Esophagus squamous epithelium (tissue), 5 donors: ENCODE measurements at regions not wholly inside any gene's neighbourhood (a gene's known extent, or its start where the extent isn't known, plus 50 kb on each side); places are given as distances from the start of the nearest gene placed in this dataset.

Source experiments
- DNase-seq: peaks from one replicate; lab custom pipeline; 2025; lab: John Stamatoyannopoulos, UW
- H3K27ac ChIP-seq, 4 donors: fragments of 200-600 bp; sonication (generic); one replicate each; pipeline ENCODE4 v1.5.1; 2016 to 2019; ENCODE audit warnings: mild to moderate bottlenecking in 1 of 4
- H3K27me3 ChIP-seq, 4 donors: fragments of 200-600 bp; sonication (generic); 1 replicate in 3 of 4; 2 replicates in 1 of 4; pipeline versions ENCODE4 v1.5.1 to v1.6.0; 2017 to 2021; ENCODE audit warnings: antibody characterized with exemption in 1 of 4
- H3K36me3 ChIP-seq, 3 donors: fragments of 200-600 bp; sonication (generic); one replicate each; pipeline ENCODE4 v1.5.1; 2016 to 2019
- H3K4me1 ChIP-seq, 3 donors: fragments of 200-600 bp; sonication (generic); one replicate each; pipeline ENCODE4 v1.5.1; 2017 to 2019
- H3K4me3 ChIP-seq, 4 donors: fragments of 200-600 bp; sonication (generic); 1 replicate in 3 of 4; 2 replicates in 1 of 4; pipeline ENCODE4 v1.5.1; 2016 to 2019; ENCODE audit warnings: mild to moderate bottlenecking in 2 of 4, moderate library complexity in 1 of 4
- H3K9me3 ChIP-seq, 3 donors: fragments of 200-600 bp; sonication (generic); one replicate each; pipeline ENCODE4 v1.5.1; 2016 to 2019
- POLR2A ChIP-seq, 4 donors: fragments of 450-650 bp; IDR thresholded peaks; one replicate each; pipeline ENCODE4 v1.6.1; 2017; ENCODE audit warnings: antibody characterized with exemption in 4 of 4, mild to moderate bottlenecking in 4 of 4, moderate library complexity in 3 of 4
- WGBS, 2 donors: methylation state at CpG; one replicate each; pipeline ENCODE4 v1.1.5; 2018; 5-methylcytosine and 5-hydroxymethylcytosine counted together
- intact Hi-C: fragments of 100-400 bp; cut with DNase I; formaldehyde crosslinking; loops from one replicate; pipeline ENCODE4 v1.15.0; 2022
- TF ChIP-seq, protein P1 (sequence below), 6 experiments: fragments of 450-650 bp in 4 of 6; fragments of 200-600 bp in 2 of 6; sonication (generic) in 2 of 6; IDR thresholded peaks; one replicate each; pipeline ENCODE4 v1.5.1; 2016 to 2019; ENCODE audit warnings: antibody characterized with exemption in 6 of 6, mild to moderate bottlenecking in 4 of 6, moderate library complexity in 4 of 6
- donor health status: DM: yes; HTN: yes; CAD: no.

DNA sequence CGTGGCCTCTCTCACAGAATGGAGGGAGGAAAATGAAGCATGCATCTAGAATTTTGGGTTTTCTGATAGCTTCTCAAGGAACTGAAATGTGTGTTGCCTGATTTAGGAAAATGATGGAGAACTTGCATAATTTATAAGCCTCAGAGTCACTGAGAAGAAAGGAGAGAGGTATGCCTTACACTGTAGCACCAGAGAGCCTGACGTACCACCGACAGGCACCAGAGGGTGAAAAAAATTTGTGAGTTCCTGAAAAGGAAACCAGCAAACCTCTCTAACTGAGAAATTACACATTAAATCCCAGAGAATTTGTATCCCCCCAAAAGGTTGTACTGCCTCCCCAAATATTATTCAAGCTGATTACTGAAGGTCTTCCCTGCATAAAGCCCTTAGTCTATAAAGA lies 915.3 kb upstream of the SLITRK6 start:
- no peak for DNase-seq
- Histone ChIP-seq H3K27ac (no peak overlapping the region), H3K9me3 (peaks cover 0 to 4% (median 0%) of the 10 kb centered on the region in 3 donors), H3K4me1 (no peaks in the 10 kb centered on the region), H3K4me3 (no peak overlapping the region), H3K36me3 (no peaks in the 10 kb centered on the region), H3K27me3 (no peaks in the 10 kb centered on the region)
- 65 to 69% methylated on average over 3 of the region's 3 CpGs for WGBS, 2 donors
- TF ChIP-seq, protein P1, sequence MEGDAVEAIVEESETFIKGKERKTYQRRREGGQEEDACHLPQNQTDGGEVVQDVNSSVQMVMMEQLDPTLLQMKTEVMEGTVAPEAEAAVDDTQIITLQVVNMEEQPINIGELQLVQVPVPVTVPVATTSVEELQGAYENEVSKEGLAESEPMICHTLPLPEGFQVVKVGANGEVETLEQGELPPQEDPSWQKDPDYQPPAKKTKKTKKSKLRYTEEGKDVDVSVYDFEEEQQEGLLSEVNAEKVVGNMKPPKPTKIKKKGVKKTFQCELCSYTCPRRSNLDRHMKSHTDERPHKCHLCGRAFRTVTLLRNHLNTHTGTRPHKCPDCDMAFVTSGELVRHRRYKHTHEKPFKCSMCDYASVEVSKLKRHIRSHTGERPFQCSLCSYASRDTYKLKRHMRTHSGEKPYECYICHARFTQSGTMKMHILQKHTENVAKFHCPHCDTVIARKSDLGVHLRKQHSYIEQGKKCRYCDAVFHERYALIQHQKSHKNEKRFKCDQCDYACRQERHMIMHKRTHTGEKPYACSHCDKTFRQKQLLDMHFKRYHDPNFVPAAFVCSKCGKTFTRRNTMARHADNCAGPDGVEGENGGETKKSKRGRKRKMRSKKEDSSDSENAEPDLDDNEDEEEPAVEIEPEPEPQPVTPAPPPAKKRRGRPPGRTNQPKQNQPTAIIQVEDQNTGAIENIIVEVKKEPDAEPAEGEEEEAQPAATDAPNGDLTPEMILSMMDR (IDR thresholded peaks at IDR 0.05), result no peak
- no peak for TF ChIP-seq POLR2A (IDR thresholded peaks at IDR 0.05)
- intact Hi-C loops, result no loop called here

DNA sequence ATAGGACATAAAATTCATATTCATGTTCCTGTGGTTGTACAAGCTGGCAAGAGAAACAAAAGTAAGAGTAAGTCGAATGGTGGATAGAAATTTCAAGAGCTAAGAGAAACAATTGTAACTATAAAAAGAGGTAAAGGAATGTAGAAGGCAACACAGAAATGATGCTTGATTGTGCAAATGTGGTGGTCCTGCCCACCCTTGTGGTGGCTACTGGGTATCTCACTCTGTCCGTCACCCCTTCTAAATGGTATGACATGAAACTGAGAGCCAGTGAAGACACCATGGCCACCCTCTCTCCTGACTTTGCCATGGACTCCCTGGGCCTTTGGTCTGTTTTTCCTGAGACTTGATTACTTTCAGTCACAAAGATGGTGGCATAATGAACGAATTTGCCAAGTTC lies 925.9 kb upstream of the SLITRK6 start:
- no peaks in the 10 kb centered on the region for H3K36me3 ChIP-seq
- H3K4me1 ChIP-seq, result no peaks in the 10 kb centered on the region
- peaks cover 0 to 5% (median 0%) of the 10 kb centered on the region in 3 donors for H3K9me3 ChIP-seq
- no peak overlapping the region for H3K27ac ChIP-seq
- no peak for DNase-seq
- no peaks in the 10 kb centered on the region for H3K27me3 ChIP-seq
- 49 to 53% methylated on average over 3 of the region's 3 CpGs for WGBS, 2 donors
- TF ChIP-seq POLR2A (IDR thresholded peaks at IDR 0.05), result no peak
- TF ChIP-seq, protein P1 (IDR thresholded peaks at IDR 0.05), result no peak
- intact Hi-C loops, result no loop called here
- no peak overlapping the region for H3K4me3 ChIP-seq

DNA sequence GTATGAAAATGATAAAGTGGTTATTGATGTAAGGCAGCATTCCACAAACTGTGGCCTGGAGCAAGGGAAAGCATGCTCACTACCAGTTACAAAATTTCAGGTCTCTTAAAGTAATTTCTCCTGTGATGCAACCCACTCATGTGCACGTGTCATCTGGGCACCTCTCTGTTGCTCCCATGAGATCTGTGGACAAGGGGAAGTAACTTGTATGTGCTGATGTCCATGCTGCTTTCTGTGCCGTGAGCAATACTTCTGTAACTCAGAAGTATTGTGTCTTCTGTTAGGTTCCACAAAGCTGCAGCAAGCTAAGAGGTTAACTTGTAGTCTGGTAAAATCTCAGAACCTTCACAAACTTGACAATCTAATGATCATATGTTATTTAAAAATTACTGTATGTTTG lies 930.0 kb upstream of the SLITRK6 start:
- intact Hi-C loops, result no loop called here
- H3K4me3 ChIP-seq, result no peak overlapping the region
- no peak for DNase-seq
- H3K4me1 ChIP-seq, result no peaks in the 10 kb centered on the region
- no peak for TF ChIP-seq POLR2A (IDR thresholded peaks at IDR 0.05)
- TF ChIP-seq, protein P1 (IDR thresholded peaks at IDR 0.05), result no peak
- peaks cover 0 to 14% (median 11%) of the 10 kb centered on the region in 3 donors for H3K9me3 ChIP-seq
- no peaks in the 10 kb centered on the region for H3K36me3 ChIP-seq
- 53 to 63% methylated on average over 2 of the region's 2 CpGs for WGBS, 2 donors
- no peaks in the 10 kb centered on the region for H3K27me3 ChIP-seq
- no peak overlapping the region for H3K27ac ChIP-seq

DNA sequence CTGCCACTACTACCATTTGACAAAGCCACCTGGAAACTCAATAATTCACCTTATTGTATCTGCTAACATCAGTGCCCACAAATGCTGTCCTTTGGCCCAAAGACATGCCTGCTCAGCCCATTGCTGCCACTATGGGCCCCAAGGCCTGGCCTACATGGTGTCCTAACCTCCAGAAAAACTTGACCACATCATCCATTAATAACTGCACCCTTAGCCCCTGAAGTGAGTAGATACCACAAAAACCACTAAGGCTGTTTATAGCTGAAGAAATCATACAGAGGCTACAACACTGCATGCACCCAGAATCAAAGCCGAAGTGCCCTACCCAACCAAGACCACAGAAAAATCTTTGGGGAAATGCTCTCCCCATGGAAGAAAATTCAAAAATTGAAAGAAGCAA lies 932.8 kb upstream of the SLITRK6 start:
- WGBS, 2 donors, result 83 to 100% methylated on average over 1 of the region's 1 CpG
- intact Hi-C loops, result no loop called here

DNA sequence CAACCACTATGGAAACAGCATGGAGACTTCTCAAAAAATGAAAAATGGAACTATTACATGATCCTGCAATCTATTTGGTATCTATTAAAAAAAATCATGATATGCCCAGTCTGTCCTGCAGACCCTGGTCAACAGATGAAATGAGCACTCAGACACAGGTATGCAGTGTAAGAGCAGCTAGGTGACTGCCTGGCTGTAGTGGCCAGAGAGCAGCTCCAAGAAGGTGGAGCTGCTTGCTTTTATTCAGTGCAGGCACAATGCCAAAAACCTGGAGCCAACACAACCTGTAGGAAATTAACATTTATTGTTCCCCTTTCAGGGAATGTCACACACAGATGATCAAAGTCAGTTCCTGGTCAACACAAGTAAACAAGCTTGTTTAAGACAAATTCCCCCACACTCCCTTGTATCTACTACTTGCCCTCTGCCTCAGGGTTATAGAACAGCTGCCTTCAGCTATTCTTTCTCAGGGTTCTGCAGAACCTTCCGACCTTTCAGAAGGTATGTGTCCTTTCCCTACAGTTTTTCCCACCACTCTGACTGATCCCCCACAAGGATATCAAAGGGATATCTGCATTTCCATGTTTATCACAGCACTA lies 933.7 kb upstream of the SLITRK5 start:
- H3K9me3 ChIP-seq, result no peaks in the 10 kb centered on the region
- no peaks in the 10 kb centered on the region for H3K4me1 ChIP-seq
- no peak for DNase-seq
- TF ChIP-seq, protein P1 (IDR thresholded peaks at IDR 0.05), result no peak
- no peak for TF ChIP-seq POLR2A (IDR thresholded peaks at IDR 0.05)
- intact Hi-C loops, result no loop called here
- H3K36me3 ChIP-seq, result no peaks in the 10 kb centered on the region
- no peak overlapping the region for H3K27ac ChIP-seq
- 38 to 46% methylated on average over 1 of the region's 1 CpG for WGBS, 2 donors
- no peak overlapping the region for H3K4me3 ChIP-seq
- H3K27me3 ChIP-seq, result no peaks in the 10 kb centered on the region

More for the DNA sequence above, 932.8 kb upstream of the SLITRK6 start:
- no peak overlapping the region for H3K27ac ChIP-seq
- H3K27me3 ChIP-seq, result no peaks in the 10 kb centered on the region
- DNase-seq, result no peak
- H3K4me1 ChIP-seq, result no peaks in the 10 kb centered on the region
- peaks cover 0 to 14% (median 11%) of the 10 kb centered on the region in 3 donors for H3K9me3 ChIP-seq
- no peak overlapping the region for H3K4me3 ChIP-seq
- no peaks in the 10 kb centered on the region for H3K36me3 ChIP-seq
- no peak for TF ChIP-seq POLR2A (IDR thresholded peaks at IDR 0.05)
- TF ChIP-seq, protein P1 (IDR thresholded peaks at IDR 0.05), result no peak
